GM12878 (cell line): ENCODE measurements at regions not wholly inside any gene's neighbourhood (a gene's known extent, or its start where the extent isn't known, plus 50 kb on each side); places are given as distances from the start of the nearest gene placed in this dataset.

ENCODE experiments used
- ATAC-seq: fragments of 200-7000 bp; cut with Tn5 transposase; 3 replicates; pipeline ENCODE4 v1.9.1; 2020; ENCODE audit warnings: mild to moderate bottlenecking, moderate library complexity
- BruUV-seq: library from RNA; stranded (reverse); fragments of 400-500 nt; replicated peaks from 2 replicates; lab custom pipeline; 2021; lab: Mats Ljungman, UMichigan
- CTCF ChIA-PET: fragments of 300-600 bp; sonication (Branson Sonifier 250); formaldehyde crosslinking; extraction: SDS; loops from one replicate; lab custom pipeline; 2021; ENCODE audit warnings: inconsistent platforms; lab: Yijun Ruan, JAX
- POLR2A ChIA-PET: fragments of 350-600 bp; formaldehyde crosslinking; extraction: SDS; loops from one replicate; lab custom pipeline; 2021; ENCODE audit warnings: inconsistent platforms; lab: Charles Lee
- RAD21 ChIA-PET: fragments of 300-600 bp; sonication (Branson Sonifier 250); formaldehyde crosslinking; loops from one replicate; lab custom pipeline; 2023; ENCODE audit warnings: antibody characterized with exemption; ENCODE audit not compliant: unreplicated experiment; lab: Charles Lee
- SMC1A ChIA-PET: fragments of 300-600 bp; sonication (Branson Sonifier 250); formaldehyde crosslinking; loops from one replicate; lab custom pipeline; 2023; ENCODE audit not compliant: unreplicated experiment, uncharacterized antibody; lab: Charles Lee
- DNase-seq: peaks from one replicate; pipeline ENCODE4 v3.0.0-alpha.2; 2011; ENCODE audit warnings: low read depth, low spot score
- FAIRE-seq: peaks from 3 replicates; lab custom pipeline; 2011; peaks lifted over from hg19 to GRCh38; lab: Jason Lieb, UNC
- H2AFZ ChIP-seq: 2 replicates; pipeline ENCODE4 v1.6.0; 2011; ENCODE audit warnings: low read depth, low read length, control low read depth; ENCODE audit not compliant: control insufficient read depth
- H3K27ac ChIP-seq: 2 replicates; pipeline ENCODE4 v1.5.1; 2011; ENCODE audit warnings: control low read depth; ENCODE audit not compliant: control insufficient read depth, insufficient read depth
- H3K27me3 ChIP-seq, 2 experiments: replicated peaks in 1 of 2; 2 replicates each; pipeline versions ENCODE4 v1.6.0 to v1.6.1; 2011; ENCODE audit warnings: low read length in 1 of 2; ENCODE audit not compliant: control insufficient read depth in 2 of 2, insufficient read depth in 2 of 2
- H3K36me3 ChIP-seq, 2 experiments: 2 replicates each; pipeline ENCODE4 v1.5.1; 2011; ENCODE audit warnings: low read length in 1 of 2; ENCODE audit not compliant: control insufficient read depth in 2 of 2, insufficient read depth in 2 of 2
- H3K4me1 ChIP-seq: 2 replicates; pipeline ENCODE4 v1.6.1; 2011; ENCODE audit warnings: mild to moderate bottlenecking, low read length, moderate library complexity, mixed read lengths; ENCODE audit not compliant: control insufficient read depth, insufficient read depth
- H3K4me2 ChIP-seq: 2 replicates; pipeline ENCODE4 v1.6.0; 2011; ENCODE audit warnings: control low read depth; ENCODE audit not compliant: control insufficient read depth, insufficient read depth
- H3K4me3 ChIP-seq: fragments of 200-600 bp; sonication (generic); 2 replicates; pipeline ENCODE4 v1.5.1; 2016
- H3K79me2 ChIP-seq: 2 replicates; pipeline ENCODE4 v1.6.0; 2011; ENCODE audit warnings: low read length; ENCODE audit not compliant: control insufficient read depth, insufficient read depth
- H3K9ac ChIP-seq: 2 replicates; pipeline ENCODE4 v1.8.0; 2011; ENCODE audit warnings: low read length, control low read depth, mixed read lengths; ENCODE audit not compliant: control insufficient read depth, insufficient read depth
- H3K9me3 ChIP-seq: replicated peaks from 3 replicates; pipeline ENCODE4 v1.5.1; 2011; ENCODE audit warnings: mild to moderate bottlenecking, low read length; ENCODE audit not compliant: control insufficient read depth, insufficient read depth
- H4K20me1 ChIP-seq: 2 replicates; pipeline ENCODE4 v1.6.0; 2011; ENCODE audit not compliant: control insufficient read depth, insufficient read depth
- CBFB ChIP-seq: IDR thresholded peaks from 2 replicates; pipeline ENCODE4 v1.6.1; 2016; ENCODE audit warnings: antibody characterized with exemption, low read depth
- CHD1 ChIP-seq: IDR thresholded peaks from 2 replicates; pipeline ENCODE4 v1.6.1; 2012; ENCODE audit warnings: low read depth, low read length, improper control_type of control experiment
- DPF2 ChIP-seq: fragments of 450-650 bp; IDR thresholded peaks from 2 replicates; pipeline ENCODE4 v1.6.1; 2017; ENCODE audit warnings: mild to moderate bottlenecking
- GATAD2B ChIP-seq: fragments of 450-650 bp; conservative IDR thresholded peaks from 2 replicates; pipeline ENCODE4 v1.6.1; 2017; ENCODE audit warnings: low read depth, mild to moderate bottlenecking, moderate library complexity
- NFYA ChIP-seq: IDR thresholded peaks from 2 replicates; pipeline ENCODE4 v1.6.1; 2011; ENCODE audit warnings: low read depth, mild to moderate bottlenecking, low read length, improper control_type of control experiment, borderline replicate concordance
- NR2C1 ChIP-seq: fragments of 450-650 bp; IDR thresholded peaks from 2 replicates; pipeline ENCODE4 v1.6.1; 2017; ENCODE audit warnings: antibody characterized with exemption, mild to moderate bottlenecking, moderate library complexity
- SMARCA5 ChIP-seq: fragments of 450-650 bp; IDR thresholded peaks from 2 replicates; pipeline ENCODE4 v1.6.1; 2017; ENCODE audit warnings: mild to moderate bottlenecking
- SUZ12 ChIP-seq: fragments of 200-600 bp; sonication (generic); IDR thresholded peaks from one replicate; pipeline ENCODE4 v1.6.1; 2018; ENCODE audit warnings: antibody characterized with exemption, mild to moderate bottlenecking; ENCODE audit not compliant: unreplicated experiment
- ZNF384 ChIP-seq: IDR thresholded peaks from 2 replicates; pipeline ENCODE4 v1.6.1; 2012; ENCODE audit warnings: low read depth, mild to moderate bottlenecking, low read length, improper control_type of control experiment, borderline replicate concordance
- WGBS: methylation state at CpG from one replicate; pipeline ENCODE4 v1.1.6; 2016; ENCODE audit warnings: low lambda C conversion rate; ENCODE audit not compliant: insufficient replicate concordance, insufficient coverage; ENCODE audit errors: missing lambda C conversion rate; 5-methylcytosine and 5-hydroxymethylcytosine counted together
- in situ Hi-C: fragments of 300-500 bp; cut with MboI; formaldehyde crosslinking; loops from 9 replicates; pipeline ENCODE4 v1.14.3; 2018; ENCODE audit warnings: mixed read lengths
- intact Hi-C: fragments of 100-400 bp; cut with micrococcal nuclease; formaldehyde crosslinking; loops from one replicate; pipeline ENCODE4 v1.14.2; 2022; ENCODE audit not compliant: unreplicated experiment
- TF ChIP-seq, protein P1 (sequence below): fragments of 450-650 bp; IDR thresholded peaks from 2 replicates; pipeline ENCODE4 v1.6.1; 2016; ENCODE audit warnings: mild to moderate bottlenecking

DNA sequence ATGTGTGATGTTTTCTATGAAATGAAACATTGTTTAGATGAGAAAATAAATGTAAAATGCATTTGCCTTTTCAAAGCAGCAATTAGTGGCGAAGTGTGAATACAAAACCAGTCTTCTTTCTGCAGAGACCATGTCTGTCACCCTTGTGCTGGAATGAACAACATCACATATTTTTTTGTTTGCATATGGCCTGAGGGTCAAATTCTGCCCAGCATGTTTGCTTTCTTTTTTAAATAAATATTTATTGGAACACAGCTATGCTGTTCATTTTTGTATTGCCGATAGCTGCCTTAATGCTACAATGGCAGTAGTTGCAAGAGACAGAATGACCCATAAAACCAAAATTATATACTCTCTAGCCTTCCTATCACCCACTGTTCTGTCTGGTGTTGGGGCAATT lies 75.3 kb upstream of the SNRPN start:
- intact Hi-C loops, result no loop called here
- RAD21 ChIA-PET, result no interaction called here
- no peak overlapping the region for H3K27ac ChIP-seq
- TF ChIP-seq NR2C1 (no peak), CBFB (no peak), GATAD2B (no peak), SMARCA5 (no peak), NFYA (no peak), CHD1 (no peak), DPF2 (no peak), ZNF384 (no peak)
- TF ChIP-seq, all 136 proteins: peak for 0
- H3K4me1 ChIP-seq, result no peaks in the 10 kb centered on the region
- FAIRE-seq (no peak), ATAC-seq (no peak), DNase-seq (no peak)
- H3K4me3 ChIP-seq, result no peak overlapping the region
- no peaks in the 10 kb centered on the region; the same call in 1 of the 3 replicates for H3K9me3 ChIP-seq
- no peaks in the 10 kb centered on the region for H3K27me3 ChIP-seq
- in situ Hi-C loops, result no loop called here
- CTCF ChIA-PET, result no interaction called here
- no peak overlapping the region for H2AFZ ChIP-seq
- SMC1A ChIA-PET, result no interaction called here
- H3K9ac ChIP-seq, result no peak overlapping the region
- POLR2A ChIA-PET, result no interaction called here
- no peaks in the 10 kb centered on the region for H4K20me1 ChIP-seq
- BruUV-seq, result no TSS peak
- no peaks in the 10 kb centered on the region for H3K36me3 ChIP-seq
- WGBS, result 48% methylated on average over 2 of the region's 2 CpGs
- H3K79me2 ChIP-seq, result no peaks in the 10 kb centered on the region
- H3K4me2 ChIP-seq, result no peak overlapping the region

- H3K27me3 ChIP-seq, result no peaks in the 10 kb centered on the region
- in situ Hi-C loops (no loop called here), intact Hi-C loops (no loop called here)
- WGBS, result 32% methylated on average over 8 of the region's 8 CpGs
- no peaks in the 10 kb centered on the region for H4K20me1 ChIP-seq
- H2AFZ ChIP-seq, result no peak overlapping the region
- ChIA-PET SMC1A (no interaction called here), RAD21 (no interaction called here), POLR2A (no interaction called here), CTCF (no interaction called here)
- ATAC-seq (no peak), FAIRE-seq (no peak), DNase-seq (no peak)
- H3K4me2 ChIP-seq, result no peak overlapping the region
- no peak overlapping the region for H3K9ac ChIP-seq
- H3K27ac ChIP-seq, result no peak overlapping the region
- no peak overlapping the region for H3K4me3 ChIP-seq
- H3K4me1 ChIP-seq, result no peaks in the 10 kb centered on the region
- no peaks in the 10 kb centered on the region for H3K79me2 ChIP-seq
- no peaks in the 10 kb centered on the region; the same call in 2 of the 3 replicates for H3K9me3 ChIP-seq
- BruUV-seq, result no TSS peak
- TF ChIP-seq SUZ12 (no peak), CBFB (no peak)
- TF ChIP-seq, protein P1, sequence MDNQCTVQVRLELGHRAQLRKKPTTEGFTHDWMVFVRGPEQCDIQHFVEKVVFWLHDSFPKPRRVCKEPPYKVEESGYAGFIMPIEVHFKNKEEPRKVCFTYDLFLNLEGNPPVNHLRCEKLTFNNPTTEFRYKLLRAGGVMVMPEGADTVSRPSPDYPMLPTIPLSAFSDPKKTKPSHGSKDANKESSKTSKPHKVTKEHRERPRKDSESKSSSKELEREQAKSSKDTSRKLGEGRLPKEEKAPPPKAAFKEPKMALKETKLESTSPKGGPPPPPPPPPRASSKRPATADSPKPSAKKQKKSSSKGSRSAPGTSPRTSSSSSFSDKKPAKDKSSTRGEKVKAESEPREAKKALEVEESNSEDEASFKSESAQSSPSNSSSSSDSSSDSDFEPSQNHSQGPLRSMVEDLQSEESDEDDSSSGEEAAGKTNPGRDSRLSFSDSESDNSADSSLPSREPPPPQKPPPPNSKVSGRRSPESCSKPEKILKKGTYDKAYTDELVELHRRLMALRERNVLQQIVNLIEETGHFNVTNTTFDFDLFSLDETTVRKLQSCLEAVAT, result no peak
- no peaks in the 10 kb centered on the region for H3K36me3 ChIP-seq
These were observed 74.1 kb upstream of the SNRPN start for GRCh38 chr15:24880663-24881062.
